GM04504 (cell line): ENCODE measurements at regions not wholly inside any gene's neighbourhood (a gene's known extent, or its start where the extent isn't known, plus 50 kb on each side); places are given as distances from the start of the nearest gene placed in this dataset.
"Not testable (repeated sequence)": the region's sequence is repeated elsewhere in the genome, so short reads cannot be mapped to it uniquely, and the experiment has no call there.

ENCODE experiments used
- DNase-seq: peaks from one replicate; pipeline ENCODE4 v3.0.0-alpha.2; 2012; ENCODE audit warnings: low read depth

DNA sequence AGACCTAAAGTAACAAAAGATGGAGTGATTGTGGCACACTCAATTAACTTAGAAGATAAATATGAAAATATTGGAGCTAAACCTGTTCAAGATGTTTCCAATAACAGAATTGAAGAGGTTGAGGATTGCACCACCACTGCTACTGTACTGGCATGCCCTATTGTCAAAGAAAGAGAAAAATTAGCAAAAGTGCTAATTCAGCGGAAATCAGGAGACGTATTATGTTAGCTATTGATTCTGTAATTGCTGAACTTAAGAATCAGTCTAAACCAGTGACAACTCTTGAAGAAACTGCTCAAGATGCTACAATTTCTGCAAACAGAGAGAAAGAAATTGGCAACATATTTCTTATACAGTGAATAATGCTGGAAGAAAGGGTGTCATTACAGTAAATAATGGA, 754.4 kb downstream of the CDH18 start:
- no peak for DNase-seq

DNA sequence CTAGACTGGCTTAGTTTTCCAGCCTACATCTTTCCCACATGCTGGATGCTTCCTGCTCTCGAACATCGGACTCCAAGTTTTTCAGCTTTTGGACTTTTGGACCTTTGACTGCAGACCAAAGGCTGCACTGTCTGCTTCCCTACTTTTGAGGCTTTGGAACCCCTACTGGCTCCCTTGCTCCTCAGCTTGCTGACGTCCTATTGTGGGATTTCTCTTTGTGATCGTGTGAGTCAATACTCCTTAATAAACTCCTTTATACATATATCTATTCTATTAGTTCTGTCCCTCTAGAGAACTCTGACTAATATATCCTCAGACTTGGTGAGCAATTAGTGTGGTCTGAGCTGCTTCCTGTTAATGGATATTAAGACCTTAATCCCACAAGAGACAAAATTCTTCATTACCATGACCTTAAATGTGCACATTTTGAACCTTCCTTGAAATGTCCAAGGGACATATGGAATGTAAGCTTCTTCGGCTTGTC, 752.9 kb downstream of the CDH18 start:
- DNase-seq, result no peak

DNA sequence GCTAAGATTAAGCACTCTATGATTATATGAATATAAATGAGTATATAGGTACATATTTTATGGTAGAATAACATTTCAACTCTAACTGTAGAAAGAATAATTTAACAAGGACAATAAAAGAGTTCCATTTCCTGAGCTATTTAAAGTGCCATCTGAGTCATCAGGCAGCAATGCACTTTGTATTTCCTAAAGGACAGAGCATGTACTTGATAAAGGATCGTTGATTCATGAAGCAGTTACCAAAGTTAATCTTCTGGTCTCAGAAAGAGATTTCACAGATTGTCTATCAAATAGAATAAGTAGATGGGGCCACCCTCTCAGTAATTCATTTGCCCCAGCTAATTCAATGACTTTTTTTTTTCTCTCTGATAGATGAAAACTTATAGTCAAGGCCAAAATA, 747.8 kb downstream of the CDH18 start:
- DNase-seq, result no peak

DNA sequence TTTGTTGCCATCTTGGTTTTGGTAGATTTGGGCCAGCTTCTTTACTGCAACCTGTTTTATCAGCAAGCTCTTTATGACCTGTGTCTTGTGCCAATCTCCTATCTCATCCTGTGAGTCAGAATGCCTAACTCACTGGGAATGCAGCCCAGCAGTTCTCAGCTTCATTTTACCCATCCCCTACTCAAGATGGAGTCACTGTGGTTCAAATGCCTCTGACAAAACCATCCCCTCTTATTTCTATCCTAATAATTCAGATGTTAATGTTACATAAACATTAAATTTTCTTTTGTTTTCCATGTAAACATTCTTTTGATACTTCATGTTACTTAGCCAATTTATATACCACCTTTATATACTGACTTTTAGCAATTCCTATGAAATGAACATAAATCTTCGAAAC, 746.3 kb downstream of the CDH18 start:
- no peak for DNase-seq

DNA sequence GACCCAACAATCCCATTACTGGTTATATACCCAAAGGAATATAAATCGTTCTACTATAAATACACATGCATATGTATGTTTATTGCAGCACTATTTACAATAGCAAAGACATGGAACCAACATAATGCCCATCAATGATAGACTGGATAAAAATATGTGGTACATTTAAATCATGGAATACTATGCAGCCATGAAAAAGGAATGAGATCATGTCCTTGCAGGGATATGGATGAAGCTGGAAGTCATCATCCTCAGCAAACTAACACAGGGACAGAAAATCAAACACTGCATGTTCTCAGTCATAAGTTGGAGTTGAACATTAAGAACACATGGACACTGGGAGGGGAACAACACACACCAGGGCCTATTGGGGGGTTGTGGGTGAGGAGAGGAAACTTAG, 741.8 kb downstream of the CDH18 start:
- not testable (repeated sequence) for DNase-seq

DNA sequence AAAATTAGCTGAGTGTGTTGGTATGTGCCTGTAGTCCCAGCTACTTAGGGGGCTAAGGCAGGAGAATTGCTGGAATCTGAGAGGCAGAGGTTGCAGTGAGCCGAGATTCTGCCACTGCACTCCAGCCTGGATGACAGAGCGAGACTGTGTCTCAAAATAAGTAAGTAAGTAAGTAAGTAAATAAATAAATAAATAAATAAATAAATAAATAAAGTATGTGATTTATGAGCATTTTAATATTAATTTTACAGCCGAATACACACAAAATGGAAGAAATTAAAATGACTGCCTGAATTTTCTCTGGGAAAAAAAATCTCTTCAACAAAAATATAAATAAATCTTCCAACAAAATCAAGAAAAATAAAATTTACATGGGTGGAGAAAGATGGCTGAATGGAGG, 740.7 kb downstream of the CDH18 start:
- DNase-seq, result no peak

DNA sequence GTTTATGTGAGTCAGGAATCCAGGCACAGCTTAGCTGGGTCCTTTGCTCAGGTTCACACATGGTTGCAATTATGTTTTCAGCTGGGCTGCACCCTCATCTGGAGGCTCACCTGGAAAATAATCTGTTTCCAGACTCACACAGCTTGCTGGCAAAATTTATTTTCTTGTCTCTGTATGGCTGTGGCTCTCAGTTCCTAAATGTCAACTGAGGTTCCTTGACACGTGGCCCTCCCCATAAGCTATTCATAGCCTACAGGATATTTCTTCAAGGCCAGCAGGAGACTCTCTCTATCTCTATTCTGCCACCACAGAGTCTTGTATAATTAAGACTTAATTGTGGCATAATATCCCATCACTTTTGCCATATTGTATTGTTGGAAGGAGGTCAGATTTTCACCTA, 732.0 kb downstream of the CDH18 start:
- DNase-seq, result no peak

DNA sequence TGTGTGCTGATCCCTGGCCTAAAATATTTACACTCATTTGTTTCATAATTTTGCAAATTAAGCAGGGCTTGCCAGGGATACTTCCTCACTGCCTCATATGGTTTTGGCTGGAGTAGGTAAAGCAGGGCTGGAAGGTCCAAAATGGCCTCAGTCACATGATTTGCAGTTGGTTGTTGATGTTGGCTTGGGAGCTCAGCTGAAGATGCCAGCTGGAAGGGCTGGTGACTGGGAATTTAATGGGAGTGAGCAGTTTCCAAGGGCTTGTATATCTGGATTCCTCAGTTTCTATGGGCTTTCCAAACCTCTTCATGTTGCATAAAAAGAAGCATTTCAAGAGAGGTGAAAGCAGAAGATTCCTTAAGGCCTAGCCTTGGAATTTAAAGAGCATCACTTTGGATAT, 729.3 kb downstream of the CDH18 start:
- no peak for DNase-seq

DNA sequence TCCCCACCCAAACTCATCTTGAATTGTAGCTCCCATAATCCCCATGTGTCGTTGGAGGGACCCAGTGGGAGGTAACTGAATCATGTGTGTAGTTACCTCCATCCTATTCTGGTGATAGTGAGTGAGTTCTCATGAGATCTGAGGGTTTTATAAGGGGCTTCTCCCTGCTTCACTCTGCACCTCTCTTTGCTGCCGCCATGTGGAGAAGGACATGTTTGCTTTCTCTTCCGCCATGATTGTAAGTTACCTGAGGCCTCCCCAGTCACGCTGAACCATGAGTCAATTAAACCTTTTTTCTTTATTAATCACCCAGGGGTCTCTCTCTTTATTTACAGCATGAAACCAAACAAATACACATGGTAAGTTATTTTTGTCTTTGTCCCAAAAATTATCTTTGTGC, 726.1 kb downstream of the CDH18 start:
- no peak for DNase-seq

DNA sequence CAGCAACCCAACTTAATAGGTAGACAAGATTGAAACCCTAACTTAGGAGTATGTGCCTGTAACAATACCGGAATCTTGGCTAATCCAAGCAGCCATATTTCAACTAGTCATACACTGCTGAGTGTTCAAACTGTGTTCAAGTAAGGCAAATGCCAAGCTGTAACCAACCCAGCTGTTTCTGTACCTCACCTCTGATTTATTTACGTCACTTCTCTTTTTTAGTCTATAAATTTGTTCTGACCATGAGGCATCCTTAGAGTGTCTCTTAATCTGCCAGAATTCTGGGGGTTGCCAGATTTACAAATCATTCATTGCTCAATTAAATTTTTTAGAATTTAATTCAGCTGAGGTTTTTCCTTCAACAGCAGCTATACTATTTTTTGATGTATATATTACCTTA, 723.2 kb downstream of the CDH18 start:
- DNase-seq, result no peak

DNA sequence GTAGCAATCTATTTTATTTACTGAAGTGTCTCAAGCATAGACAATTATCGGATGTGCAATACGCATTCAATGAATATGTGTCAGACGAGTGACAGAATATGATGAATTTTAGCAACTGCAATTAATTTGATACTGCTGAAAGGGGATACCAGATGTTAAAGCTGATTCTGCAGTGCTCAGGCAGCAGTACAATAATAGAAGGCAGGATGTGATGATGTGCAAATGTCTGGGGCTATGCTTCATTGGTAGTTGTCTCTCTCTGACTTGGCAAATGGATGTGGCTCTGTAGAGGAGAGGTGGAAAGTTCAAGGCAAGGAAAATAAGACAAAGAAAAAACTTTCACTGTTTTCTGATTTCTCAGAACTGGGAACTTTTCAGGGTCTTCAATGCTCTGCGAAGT, 721.2 kb downstream of the CDH18 start:
- DNase-seq, result no peak

DNA sequence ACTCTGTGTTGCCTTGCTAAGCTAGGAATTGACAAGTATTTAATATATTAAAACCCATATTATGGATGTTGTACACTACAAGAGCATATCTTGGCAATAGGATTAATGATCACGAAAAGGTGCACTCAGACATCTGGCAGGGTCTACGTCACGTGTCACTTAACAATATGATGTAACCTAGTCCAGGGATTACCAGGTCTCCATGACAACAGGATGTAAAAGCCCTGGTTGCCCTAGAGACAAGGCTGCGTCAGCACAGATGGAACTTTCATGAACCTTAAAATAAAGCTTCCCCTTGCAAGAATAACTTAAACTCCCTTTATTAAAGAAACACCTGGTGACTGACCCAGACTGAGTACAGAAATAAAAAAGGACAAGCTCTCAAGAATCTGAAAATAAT, 717.8 kb downstream of the CDH18 start:
- DNase-seq, result no peak

DNA sequence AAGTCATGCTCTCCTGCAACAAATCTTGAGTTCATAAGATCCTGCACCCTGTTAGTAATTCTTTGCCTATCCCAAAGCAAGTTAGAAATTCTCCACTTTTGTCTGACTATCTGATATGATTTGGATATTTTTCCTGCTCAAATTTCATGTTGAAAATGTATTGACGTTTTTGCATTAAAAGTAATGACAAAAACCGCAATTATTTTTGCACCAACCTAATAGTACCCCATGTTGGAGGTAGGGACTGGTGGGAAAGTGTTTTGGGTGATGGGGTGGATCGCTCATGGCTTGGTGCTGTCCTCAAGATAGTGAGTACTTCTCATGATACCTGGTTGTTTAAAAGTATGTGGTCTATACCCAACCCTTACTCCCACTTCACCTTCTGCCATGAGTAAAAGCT, 713.4 kb downstream of the CDH18 start:
- no peak for DNase-seq

DNA sequence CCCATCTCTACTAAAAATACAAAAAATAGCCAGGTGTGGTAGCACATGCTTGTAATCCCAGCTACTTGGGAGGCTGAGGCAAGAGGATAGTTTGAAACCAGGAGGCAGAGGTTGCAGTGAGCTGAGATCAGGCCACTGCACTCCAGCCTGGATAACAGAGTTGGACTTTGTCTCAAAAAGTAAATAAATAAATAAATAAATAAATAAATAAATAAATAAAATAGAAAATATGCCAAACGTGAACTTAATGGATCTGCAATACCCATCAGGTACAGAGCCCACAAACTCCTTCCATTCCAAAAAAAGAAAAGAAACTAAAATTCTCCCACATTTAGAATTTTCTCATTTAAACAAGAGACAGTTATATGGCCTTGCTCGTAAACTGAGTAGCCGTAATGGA, 702.7 kb downstream of the CDH18 start:
- no peak for DNase-seq

DNA sequence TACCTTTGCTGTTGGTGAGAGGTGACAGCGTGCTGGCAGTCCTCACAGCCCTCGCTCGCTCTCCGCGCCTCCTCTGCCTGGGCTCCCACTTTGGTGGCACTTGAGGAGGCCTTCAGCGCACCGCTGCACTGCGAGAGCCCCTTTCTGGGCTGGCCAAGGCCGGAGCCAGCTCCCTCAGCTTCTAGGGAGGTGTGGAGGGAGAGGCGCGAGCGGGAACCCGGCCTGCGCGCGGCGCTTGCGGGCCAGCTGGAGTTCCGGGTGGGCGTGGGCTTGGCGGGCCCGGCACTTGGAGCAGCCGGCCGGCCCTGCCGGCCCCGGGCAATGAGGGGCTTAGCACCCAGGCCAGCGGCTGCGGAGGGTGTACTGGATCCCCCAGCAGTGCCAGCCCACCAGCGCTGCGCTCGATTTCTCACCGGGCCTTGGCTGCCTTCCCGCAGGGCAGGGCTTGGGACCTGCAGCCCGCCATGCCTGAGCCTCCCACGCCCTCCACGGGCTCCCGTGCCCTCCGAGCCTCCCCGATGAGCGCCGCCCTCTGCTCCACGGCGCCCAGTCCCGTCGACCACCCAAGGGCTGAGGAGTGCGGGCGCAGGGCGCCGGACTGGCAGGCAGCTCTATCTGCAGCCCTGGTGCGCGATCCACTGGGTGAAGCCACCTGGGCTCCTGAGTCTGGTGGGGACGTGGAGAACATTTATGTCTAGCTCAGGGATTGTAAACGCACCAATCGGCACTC, 700.3 kb downstream of the CDH18 start:
- not testable (repeated sequence) for DNase-seq

DNA sequence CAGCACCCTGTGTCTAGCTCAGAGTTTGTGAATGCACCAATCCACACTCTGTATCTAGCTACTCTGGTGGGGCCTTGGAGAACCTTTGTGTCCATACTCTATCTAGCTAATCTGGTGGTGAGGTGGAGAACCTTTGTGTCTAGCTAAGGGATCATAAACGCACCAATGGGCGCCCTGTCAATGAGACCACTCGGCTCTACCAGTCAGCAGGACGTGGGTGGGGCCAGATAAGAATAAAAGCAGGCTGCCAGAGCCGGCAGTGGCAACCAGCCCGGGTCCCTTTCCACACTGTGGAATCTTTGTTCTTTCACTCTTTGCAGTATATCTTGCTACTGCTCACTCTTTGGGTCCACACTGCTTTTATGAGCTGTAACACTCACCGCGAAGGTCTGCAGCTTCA, 699.7 kb downstream of the CDH18 start:
- DNase-seq, result not testable (repeated sequence)

DNA sequence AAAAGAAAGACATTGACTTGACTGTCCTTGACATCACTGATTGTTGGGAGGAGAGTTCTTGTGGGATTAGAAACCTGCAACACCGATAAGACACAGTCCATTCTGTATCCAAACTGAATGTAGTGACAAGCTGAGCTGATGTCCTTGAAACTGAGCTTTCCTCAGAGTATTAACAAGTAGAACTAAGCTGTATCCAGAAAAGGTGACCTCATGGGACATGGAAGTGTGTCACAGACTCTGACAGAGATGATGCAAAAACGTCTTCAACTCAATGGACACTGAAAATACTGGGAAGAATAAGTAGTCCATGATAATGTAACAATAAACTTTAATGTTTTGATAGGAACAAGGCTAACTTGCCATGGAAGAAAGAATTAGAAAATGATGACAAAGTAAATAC, 690.1 kb downstream of the CDH18 start:
- DNase-seq, result no peak

DNA sequence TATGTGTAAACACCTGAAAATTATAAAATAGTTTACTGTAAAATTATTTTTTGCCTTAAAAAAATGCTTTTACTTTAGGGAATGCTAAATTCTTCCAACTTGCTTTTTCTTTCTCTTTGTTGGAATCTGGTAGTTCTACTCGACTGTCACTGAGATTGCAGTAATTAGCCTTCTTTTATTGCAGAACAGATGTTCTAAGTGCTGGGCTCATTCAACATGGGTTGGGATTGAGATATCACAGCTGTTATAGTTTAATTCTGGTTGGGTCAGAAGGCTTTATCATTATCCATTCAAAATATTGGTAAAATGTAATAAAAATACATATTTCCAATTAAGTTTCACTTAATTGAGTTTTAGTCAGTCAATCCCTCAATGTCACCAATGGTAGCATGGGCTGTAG, 686.7 kb downstream of the CDH18 start:
- DNase-seq, result no peak

DNA sequence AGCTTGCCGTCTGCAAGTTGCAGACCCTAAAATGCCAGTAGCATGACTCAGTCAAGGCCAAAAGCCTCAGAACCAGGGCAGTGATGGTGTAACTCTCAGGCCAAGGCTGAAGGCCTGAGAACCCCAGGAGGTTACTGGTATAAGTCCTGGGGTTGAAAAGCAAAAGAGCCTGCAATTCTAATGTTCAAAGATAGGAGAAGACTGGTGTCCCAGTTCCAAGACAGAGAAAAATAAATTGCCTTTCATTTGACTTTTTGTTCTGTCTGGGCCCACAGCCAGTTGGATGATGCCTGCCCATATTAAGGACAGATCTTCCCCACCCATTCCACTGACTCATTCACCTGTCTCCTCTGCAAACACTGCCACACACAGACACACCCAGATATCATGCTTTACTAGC, 673.2 kb downstream of the CDH18 start:
- no peak for DNase-seq

DNA sequence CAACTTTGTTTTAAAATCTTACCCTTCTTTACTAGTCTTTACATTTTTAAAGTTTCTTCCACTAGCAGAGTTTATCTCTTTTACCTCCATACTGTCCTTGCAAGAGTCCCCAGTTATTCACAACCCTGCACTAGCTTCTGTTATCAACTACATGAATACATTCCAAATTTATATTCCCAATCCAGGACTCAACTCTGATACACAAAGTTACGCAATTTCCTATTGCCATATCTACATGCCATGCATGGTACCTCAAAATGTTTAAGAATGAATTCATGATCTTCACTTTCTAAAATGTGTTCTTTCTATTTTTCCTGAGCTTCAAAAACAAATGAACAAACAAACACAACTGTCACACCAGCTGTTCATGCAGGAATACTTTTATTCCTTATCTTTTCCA, 668.7 kb downstream of the CDH18 start:
- DNase-seq, result no peak

DNA sequence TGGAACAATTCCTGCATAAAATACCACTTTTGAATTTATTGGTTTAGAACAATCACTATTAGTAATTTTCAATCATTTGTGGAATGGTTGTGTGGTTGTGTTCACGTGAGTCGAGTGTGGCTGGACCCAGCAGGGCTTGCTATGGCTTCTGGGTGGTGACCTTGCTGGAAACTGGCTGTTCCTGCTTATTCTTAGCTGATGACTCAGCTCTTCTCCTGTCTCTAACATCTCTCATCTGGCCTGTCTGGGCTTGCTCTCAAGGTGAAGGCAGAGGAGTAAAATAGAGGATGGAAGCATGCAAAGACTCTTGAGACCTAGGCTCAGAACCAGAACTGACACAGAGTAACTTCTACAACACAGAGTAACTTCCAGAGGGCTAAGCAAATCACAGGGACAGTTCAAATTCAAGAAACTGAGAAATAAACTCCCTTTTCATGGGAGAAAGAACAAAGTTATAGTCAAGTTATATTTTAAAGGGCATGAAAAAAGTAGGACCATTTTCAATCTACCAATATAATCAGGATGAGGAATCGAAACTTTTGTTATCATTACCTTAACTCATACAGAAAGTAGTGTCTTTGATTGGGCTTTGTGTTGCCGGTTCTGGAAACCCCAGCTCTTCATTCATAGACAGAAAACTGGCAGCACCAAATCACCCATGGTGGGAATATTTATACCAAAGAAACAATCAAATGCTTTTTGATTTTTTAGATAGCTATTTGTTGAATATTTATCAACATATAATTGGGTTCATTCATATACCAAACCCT, 665.1 kb downstream of the CDH18 start:
- DNase-seq, result no peak

DNA sequence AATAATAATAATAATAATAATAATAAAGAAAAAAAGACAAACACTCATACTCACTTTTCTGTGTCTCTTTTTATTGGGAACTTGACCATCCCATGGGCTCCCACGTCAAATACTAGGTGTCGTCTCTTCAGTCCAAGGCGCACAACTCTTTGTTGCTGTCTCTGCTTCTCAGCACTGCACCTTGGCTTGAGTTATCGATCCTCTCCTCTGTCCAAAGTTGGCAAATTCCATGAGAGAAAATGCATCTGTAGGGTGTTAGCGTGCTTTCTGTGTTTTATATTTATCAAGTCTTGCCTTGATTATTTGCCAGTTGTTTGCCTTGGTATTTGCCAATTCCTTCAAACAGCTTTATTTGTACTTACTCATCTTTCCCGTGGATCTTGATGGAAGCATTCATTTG, 653.7 kb downstream of the CDH18 start:
- DNase-seq, result no peak

DNA sequence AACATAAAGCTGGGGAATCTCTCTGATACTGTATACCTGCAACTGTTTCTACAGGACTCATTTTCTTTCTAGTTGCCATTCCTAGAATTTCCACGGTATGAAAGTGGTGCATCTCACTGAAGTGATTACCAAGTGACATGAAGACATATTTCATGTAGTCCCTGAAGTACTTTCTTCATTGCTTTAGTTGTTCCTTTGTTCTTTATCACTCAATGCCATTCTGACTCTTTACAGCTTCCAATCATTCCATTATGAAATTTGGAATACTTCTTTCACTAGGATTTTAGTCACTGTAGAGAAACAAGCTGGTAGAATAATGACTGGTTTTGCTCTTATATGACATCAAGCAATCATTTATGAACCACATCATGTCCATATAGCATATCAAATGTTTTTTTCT, 645.1 kb downstream of the CDH18 start:
- DNase-seq, result no peak

DNA sequence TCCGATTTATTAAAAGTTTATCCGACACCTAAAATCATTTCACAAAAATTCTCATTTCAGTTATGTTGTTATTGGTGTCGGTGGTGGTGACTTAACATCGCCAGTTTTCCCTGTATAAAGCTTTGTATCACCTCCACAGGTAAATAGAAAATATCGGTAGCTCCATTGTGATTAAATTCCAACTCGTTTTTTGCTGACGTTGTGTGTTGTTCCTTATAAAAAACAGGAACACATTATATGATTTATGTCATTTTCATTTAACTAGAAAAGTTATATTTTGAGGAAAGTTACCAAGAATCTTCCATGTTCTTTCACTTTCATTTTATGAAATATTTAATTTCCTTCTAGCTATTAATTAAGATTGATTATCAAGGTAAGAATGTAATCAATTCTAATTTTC, 635.9 kb downstream of the CDH18 start:
- DNase-seq, result no peak
